Left ventricle myocardium inferior (tissue), 1 donor: ENCODE measurements at regions not wholly inside any gene's neighbourhood (a gene's known extent, or its start where the extent isn't known, plus 50 kb on each side); places are given as distances from the start of the nearest gene placed in this dataset.

ENCODE experiments used
- DNase-seq: peaks from one replicate; pipeline ENCODE4 v3.0.0-alpha.2; 2020
- H3K27ac ChIP-seq: fragments of 200-600 bp; replicated peaks from 2 replicates; pipeline ENCODE4 v1.8.0; 2021
- H3K27me3 ChIP-seq: fragments of 200-600 bp; 2 replicates; pipeline ENCODE4 v1.8.0; 2021; ENCODE audit warnings: low read depth
- H3K36me3 ChIP-seq: fragments of 200-600 bp; 2 replicates; pipeline ENCODE4 v1.8.0; 2021
- H3K4me1 ChIP-seq: fragments of 200-600 bp; 2 replicates; pipeline ENCODE4 v1.8.0; 2021
- H3K4me3 ChIP-seq: fragments of 200-600 bp; 2 replicates; pipeline ENCODE4 v1.8.0; 2021; ENCODE audit warnings: mild to moderate bottlenecking, moderate library complexity
- H3K9me3 ChIP-seq: fragments of 200-600 bp; replicated peaks from 2 replicates; pipeline ENCODE4 v1.8.0; 2021
- intact Hi-C: fragments of 100-400 bp; cut with micrococcal nuclease; formaldehyde crosslinking; loops from one replicate; pipeline ENCODE4 v1.11.0; 2022
- TF ChIP-seq, protein P1 (sequence below): fragments of 200-600 bp; IDR thresholded peaks from 2 replicates; pipeline ENCODE4 v1.8.0; 2021; ENCODE audit warnings: antibody characterized with exemption, mild to moderate bottlenecking, borderline replicate concordance
- donor health status: DM: no; HTN: yes; CAD: no; lungs with severe emphysema.

- H3K36me3 ChIP-seq: no peaks in the 10 kb centered on the region
- no peak overlapping the region for H3K4me3 ChIP-seq
- intact Hi-C loops: no loop called here
- H3K4me1 ChIP-seq: no peaks in the 10 kb centered on the region
- TF ChIP-seq, protein P1, sequence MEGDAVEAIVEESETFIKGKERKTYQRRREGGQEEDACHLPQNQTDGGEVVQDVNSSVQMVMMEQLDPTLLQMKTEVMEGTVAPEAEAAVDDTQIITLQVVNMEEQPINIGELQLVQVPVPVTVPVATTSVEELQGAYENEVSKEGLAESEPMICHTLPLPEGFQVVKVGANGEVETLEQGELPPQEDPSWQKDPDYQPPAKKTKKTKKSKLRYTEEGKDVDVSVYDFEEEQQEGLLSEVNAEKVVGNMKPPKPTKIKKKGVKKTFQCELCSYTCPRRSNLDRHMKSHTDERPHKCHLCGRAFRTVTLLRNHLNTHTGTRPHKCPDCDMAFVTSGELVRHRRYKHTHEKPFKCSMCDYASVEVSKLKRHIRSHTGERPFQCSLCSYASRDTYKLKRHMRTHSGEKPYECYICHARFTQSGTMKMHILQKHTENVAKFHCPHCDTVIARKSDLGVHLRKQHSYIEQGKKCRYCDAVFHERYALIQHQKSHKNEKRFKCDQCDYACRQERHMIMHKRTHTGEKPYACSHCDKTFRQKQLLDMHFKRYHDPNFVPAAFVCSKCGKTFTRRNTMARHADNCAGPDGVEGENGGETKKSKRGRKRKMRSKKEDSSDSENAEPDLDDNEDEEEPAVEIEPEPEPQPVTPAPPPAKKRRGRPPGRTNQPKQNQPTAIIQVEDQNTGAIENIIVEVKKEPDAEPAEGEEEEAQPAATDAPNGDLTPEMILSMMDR: no peak
- DNase-seq: no peak
- no peak overlapping the region for H3K27ac ChIP-seq
- no peaks in the 10 kb centered on the region for H3K9me3 ChIP-seq
- H3K27me3 ChIP-seq: no peaks in the 10 kb centered on the region
Measured at GRCh38 chr9:20078246-20078645, 289.4 kb upstream of the SLC24A2 start.

GRCh38 chr9:20074291-20074690, 285.5 kb upstream of the SLC24A2 start:
- no peaks in the 10 kb centered on the region for H3K9me3 ChIP-seq
- TF ChIP-seq, protein P1: no peak
- H3K4me3 ChIP-seq: no peak overlapping the region
- H3K27ac ChIP-seq: no peak overlapping the region
- intact Hi-C loops: no loop called here
- H3K36me3 ChIP-seq: no peaks in the 10 kb centered on the region
- no peaks in the 10 kb centered on the region for H3K4me1 ChIP-seq
- H3K27me3 ChIP-seq: no peaks in the 10 kb centered on the region
- no peak for DNase-seq

GRCh38 chr9:20070336-20070735, 281.5 kb upstream of the SLC24A2 start:
- no peaks in the 10 kb centered on the region for H3K27me3 ChIP-seq
- DNase-seq: no peak
- no peak overlapping the region for H3K27ac ChIP-seq
- TF ChIP-seq, protein P1: no peak
- no peak overlapping the region for H3K4me3 ChIP-seq
- H3K36me3 ChIP-seq: no peaks in the 10 kb centered on the region
- H3K9me3 ChIP-seq: no peaks in the 10 kb centered on the region
- H3K4me1 ChIP-seq: peaks cover 6% of the 10 kb centered on the region
- intact Hi-C loops: no loop called here

GRCh38 chr9:20065796-20066700, 277.2 kb upstream of the SLC24A2 start:
- Histone ChIP-seq H3K9me3 (no peaks in the 10 kb centered on the region), H3K27ac (no peak overlapping the region), H3K4me1 (peaks cover 16% of the 10 kb centered on the region), H3K27me3 (no peaks in the 10 kb centered on the region), H3K4me3 (no peak overlapping the region), H3K36me3 (no peaks in the 10 kb centered on the region)
- no peak for DNase-seq
- TF ChIP-seq, protein P1: no peak
- intact Hi-C loops: no loop called here

DNA sequence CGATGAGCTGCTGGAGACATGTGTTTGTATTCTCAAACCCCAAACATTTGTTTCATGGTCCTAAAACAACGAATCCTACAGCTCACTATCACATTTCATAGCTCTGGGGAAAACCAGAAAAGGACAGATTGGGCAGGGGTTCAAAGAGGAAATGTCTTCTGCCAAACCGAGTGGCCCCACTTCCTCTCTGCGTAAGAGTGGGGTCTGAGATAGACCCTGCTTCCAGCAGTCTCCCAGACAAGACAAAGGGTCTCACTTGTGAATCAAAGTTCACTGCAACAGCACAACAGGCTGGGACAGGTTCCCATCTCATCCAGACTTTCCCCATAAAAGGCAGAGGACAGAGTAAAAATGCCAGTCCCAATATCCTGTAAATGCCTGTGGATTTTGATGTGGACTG, 276.2 kb upstream of the SLC24A2 start:
- TF ChIP-seq, protein P1: no peak
- no peaks in the 10 kb centered on the region for H3K27me3 ChIP-seq
- peaks cover 16% of the 10 kb centered on the region for H3K4me1 ChIP-seq
- DNase-seq: no peak
- no peaks in the 10 kb centered on the region for H3K36me3 ChIP-seq
- no peaks in the 10 kb centered on the region for H3K9me3 ChIP-seq
- no peak overlapping the region for H3K27ac ChIP-seq
- intact Hi-C loops: no loop called here
- H3K4me3 ChIP-seq: no peak overlapping the region
